GM23248 (cell line): ENCODE measurements at regions not wholly inside any gene's neighbourhood (a gene's known extent, or its start where the extent isn't known, plus 50 kb on each side); places are given as distances from the start of the nearest gene placed in this dataset.

Experiments
- EZH2 ChIP-seq: fragments of 200-600 bp; sonication (generic); IDR thresholded peaks from 2 replicates; pipeline ENCODE4 v1.6.1; 2018; ENCODE audit warnings: antibody characterized with exemption, mild to moderate bottlenecking; ENCODE audit not compliant: insufficient read depth, poor library complexity, severe bottlenecking
- EZH2phosphoT487 ChIP-seq: fragments of 200-600 bp; sonication (generic); IDR thresholded peaks from 2 replicates; pipeline ENCODE4 v1.6.1; 2018; ENCODE audit warnings: antibody characterized with exemption, moderate library complexity, mild to moderate bottlenecking, low read depth; ENCODE audit not compliant: insufficient read depth

- no peak for TF ChIP-seq EZH2
- no peak for TF ChIP-seq EZH2phosphoT487
These were observed 144.8 kb upstream of the SLIT2 start for GRCh38 chr4:20106921-20107320.
